ENCODE measurements at regions not wholly inside any gene's neighbourhood (a gene's known extent, or its start where the extent isn't known, plus 50 kb on each side); places are given as distances from the start of the nearest gene placed in this dataset.

DNA sequence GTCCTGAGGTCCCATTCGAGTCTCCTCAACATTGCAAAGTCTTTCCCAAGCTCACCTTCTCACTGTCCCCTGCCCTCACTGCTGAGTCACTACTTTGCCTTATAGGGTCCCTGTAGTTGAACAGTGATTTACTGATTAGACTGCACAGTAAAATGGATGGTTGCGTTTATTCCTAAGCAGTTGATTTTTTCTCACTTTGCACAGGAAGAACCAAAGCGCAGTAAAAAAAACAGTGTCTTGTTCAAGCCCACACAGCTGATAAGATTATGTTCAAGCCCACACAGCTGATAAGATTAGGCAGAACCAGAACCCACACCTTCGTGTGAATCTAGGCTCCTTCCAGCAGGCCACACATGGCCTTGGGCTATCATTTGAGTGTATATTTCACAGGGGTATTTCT lies 215.3 kb upstream of the COPS8 start:
- no peak overlapping the region for H3K27ac Mint-ChIP-seq
- peaks cover 9% of the 10 kb centered on the region for H3K27me3 Mint-ChIP-seq
- H3K36me3 Mint-ChIP-seq, result no peaks in the 10 kb centered on the region
- peaks cover 3% of the 10 kb centered on the region for H3K4me1 Mint-ChIP-seq
- no peaks in the 10 kb centered on the region for H3K9me3 Mint-ChIP-seq
- no peak overlapping the region for H3K4me3 Mint-ChIP-seq
- no peak for DNase-seq

DNA sequence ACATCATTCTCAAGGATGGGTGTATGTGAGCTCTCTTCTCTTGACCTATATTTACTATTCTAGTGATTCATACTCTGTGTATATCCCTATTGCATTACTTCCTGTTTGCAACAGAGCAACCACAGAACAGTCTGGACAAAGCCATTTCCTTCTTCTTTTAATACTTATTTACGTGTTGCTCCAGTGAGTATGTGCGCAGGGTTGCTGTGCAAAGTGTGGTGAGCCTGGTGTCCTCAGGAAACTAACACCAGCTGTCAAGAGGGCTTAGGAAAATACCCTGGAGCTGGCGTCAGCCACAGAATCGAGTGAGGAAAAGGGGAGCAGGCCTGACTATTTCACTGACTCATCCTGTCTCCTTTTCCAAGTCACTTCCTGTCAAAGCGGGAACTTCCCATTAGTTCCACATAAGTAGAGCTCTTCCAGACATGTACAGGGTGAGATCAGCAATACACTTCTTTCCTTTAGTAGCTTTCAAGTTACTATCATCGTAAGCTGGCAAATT lies 214.1 kb upstream of the COPS8 start:
- Mint-ChIP-seq H3K4me3 (no peak overlapping the region), H3K4me1 (peaks cover 3% of the 10 kb centered on the region), H3K9me3 (no peaks in the 10 kb centered on the region), H3K27me3 (peaks cover 13% of the 10 kb centered on the region), H3K27ac (no peak overlapping the region), H3K36me3 (no peaks in the 10 kb centered on the region)
- DNase-seq, result no peak

DNA sequence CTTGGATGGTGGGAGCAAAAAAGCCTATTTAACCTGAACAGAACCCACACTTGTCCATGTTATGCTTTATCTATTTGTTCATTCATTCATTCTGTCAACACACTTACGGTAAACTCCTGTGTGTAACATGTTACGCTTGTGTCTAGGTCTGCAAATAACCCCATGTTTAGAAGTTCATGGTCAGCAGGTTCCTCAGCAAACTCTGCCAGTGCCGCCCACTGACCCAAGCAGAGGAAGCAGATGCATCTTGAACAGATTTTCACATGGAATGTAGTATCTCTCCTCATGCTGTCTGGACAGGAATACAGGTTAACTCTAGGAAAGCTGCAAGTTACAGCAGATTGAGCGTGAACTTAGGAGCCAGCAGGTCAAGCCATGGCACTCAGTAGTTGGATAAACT lies 213.7 kb upstream of the COPS8 start:
- DNase-seq, result no peak
- no peaks in the 10 kb centered on the region for H3K9me3 Mint-ChIP-seq
- H3K27me3 Mint-ChIP-seq, result peaks cover 13% of the 10 kb centered on the region
- no peak overlapping the region for H3K27ac Mint-ChIP-seq
- H3K4me1 Mint-ChIP-seq, result peaks cover 3% of the 10 kb centered on the region
- no peaks in the 10 kb centered on the region for H3K36me3 Mint-ChIP-seq
- H3K4me3 Mint-ChIP-seq, result no peak overlapping the region

DNA sequence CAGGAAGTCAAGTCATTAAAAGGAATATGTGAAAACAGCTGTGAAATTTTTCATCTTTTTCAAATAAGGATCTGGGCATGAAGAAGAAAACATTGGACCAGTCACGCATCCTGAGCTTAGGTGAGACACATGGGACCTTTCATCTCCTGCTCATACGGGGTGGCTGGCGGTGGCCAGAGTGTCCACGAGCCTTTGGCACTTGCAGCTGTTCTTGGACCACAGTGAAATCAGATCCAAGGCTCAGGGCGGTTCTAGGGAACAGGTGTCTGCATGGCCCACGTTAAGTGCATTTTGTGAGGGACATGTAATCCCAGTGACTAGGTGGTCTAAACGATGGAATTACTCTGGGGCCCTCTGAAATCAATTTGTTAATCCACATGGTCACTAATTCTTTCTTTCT lies 212.7 kb upstream of the COPS8 start:
- no peaks in the 10 kb centered on the region for H3K36me3 Mint-ChIP-seq
- H3K9me3 Mint-ChIP-seq, result no peaks in the 10 kb centered on the region
- H3K27me3 Mint-ChIP-seq, result peaks cover 13% of the 10 kb centered on the region
- H3K27ac Mint-ChIP-seq, result no peak overlapping the region
- DNase-seq, result no peak
- H3K4me1 Mint-ChIP-seq, result peaks cover 3% of the 10 kb centered on the region
- H3K4me3 Mint-ChIP-seq, result no peak overlapping the region

DNA sequence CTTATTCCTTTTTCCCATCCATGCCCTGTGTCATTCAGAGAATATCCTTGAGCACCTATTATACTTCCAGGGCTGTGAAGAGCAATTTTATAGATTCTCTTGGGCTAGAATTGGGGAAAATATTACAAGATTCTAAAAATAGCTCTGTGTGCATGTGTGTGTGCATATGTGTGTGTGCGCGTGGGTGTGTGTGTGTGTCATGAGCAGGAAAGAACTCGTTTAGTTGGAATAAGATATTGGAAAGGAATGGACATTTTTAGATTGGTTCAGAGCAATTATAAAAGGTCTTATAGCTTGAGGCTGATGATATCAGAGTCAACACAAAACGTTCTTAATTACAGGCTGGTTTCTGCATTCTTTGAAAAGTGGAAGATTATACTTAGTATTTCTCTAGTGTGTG lies 212.1 kb upstream of the COPS8 start:
- Mint-ChIP-seq H3K9me3 (no peaks in the 10 kb centered on the region), H3K4me1 (peaks cover 3% of the 10 kb centered on the region), H3K36me3 (no peaks in the 10 kb centered on the region), H3K4me3 (no peak overlapping the region), H3K27ac (no peak overlapping the region), H3K27me3 (peaks cover 13% of the 10 kb centered on the region)
- no peak for DNase-seq

DNA sequence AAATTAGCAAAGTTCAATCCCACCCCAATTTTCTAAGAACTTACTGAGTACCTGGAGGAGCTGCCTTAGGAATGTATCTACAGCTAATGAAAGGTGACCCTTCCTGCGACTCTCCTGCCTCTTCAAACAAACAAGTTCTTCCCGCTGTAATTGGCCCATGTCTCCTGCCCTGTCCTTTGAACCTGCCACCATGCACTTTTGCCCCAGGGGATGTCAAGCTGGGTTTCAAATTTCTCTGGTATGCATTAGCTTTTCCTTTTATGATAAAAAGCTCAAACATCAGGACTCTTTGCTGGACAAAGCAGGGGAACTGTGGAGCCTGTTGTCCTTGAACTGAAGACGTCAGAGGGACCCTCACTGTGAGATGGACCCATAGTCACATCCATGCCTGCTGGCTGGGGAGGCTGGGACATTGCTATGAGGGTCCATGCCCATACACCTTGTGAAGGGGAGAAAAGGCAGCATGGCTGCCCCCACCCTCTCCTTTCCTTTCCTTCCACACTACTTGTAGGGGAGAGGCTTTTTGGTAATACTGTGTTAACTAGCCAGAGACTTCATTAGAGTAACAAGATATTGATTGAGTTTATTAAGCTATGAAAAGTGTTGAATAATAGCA lies 210.7 kb upstream of the COPS8 start:
- DNase-seq, result no peak
- no peaks in the 10 kb centered on the region for H3K36me3 Mint-ChIP-seq
- H3K27me3 Mint-ChIP-seq, result peaks cover 11% of the 10 kb centered on the region
- H3K9me3 Mint-ChIP-seq, result no peaks in the 10 kb centered on the region
- no peak overlapping the region for H3K27ac Mint-ChIP-seq
- H3K4me1 Mint-ChIP-seq, result peaks cover 3% of the 10 kb centered on the region
- H3K4me3 Mint-ChIP-seq, result no peak overlapping the region

DNA sequence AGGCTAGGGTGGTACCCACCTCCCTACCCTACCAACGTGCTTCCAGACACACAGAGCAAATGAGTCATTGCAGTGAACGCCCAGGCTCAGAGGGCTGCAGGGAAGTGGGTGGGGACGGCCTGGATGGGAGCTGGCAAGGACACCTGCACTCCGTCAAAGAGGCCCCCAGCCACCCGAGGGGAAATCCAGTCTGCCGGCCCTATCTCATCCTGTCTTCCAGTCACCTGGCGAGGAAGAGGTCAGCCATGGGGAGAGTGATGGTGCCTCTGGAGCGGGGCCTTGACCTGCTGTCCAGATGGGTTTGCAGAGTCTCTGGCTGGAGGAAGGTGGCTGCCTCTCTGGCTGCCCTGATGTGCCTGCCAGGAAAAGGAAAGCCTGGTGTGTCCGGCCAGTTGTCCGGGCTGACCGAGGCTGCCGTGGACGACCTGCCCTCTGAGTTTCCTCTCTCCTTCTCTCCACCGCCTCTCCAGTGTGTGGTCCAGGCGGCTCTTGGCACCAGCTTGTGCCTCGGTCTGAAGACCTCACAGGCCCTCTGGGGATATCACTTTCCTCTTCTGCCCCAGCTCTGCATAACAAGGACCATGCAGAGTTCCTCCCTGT lies 209.7 kb upstream of the COPS8 start:
- Mint-ChIP-seq H3K36me3 (no peaks in the 10 kb centered on the region), H3K4me1 (peaks cover 3% of the 10 kb centered on the region), H3K4me3 (no peak overlapping the region), H3K27ac (no peak overlapping the region), H3K27me3 (peaks cover 11% of the 10 kb centered on the region), H3K9me3 (no peaks in the 10 kb centered on the region)
- DNase-seq, result no peak

DNA sequence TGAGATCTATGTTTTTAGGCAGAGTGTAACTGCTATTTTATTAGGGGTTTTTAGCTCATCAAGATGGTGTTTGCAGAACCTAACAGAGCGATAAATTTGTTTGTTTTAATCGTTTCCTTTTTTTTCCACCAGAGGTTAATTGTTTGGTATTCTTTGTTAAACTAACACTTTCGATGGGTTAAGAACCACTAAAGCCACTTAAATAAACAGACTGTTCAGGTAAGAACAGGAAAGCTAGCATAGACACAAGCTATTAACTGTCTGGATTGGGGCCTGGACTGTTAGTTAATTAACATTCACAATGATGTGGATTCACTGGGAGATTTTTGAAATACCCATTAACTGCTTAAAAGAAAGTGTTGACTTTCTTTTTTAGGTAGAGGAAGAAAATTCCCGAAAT lies 209.0 kb upstream of the COPS8 start:
- Mint-ChIP-seq H3K27me3 (peaks cover 11% of the 10 kb centered on the region), H3K27ac (no peak overlapping the region), H3K9me3 (no peaks in the 10 kb centered on the region), H3K4me3 (no peak overlapping the region), H3K36me3 (no peaks in the 10 kb centered on the region), H3K4me1 (peaks cover under 1% of the 10 kb centered on the region)
- DNase-seq, result no peak

DNA sequence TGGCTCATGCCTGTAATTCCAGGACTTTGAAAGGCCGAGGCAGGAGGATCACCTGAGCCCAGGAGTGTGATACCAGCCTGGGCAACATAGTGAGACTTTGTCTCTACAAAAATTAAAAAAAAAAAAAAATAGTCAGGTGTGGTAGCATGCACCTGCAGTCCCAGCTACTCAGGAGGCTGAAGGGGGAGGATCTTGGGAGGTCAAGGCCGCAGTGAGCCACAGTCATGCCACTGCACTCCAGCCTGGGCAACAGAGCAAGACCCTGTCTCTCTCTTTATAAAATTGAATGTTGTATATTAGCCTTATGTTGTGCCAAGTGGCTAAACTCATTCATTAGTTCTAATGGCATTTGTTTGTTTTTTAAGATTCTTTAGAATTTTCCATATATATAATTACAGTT lies 207.7 kb upstream of the COPS8 start:
- no peaks in the 10 kb centered on the region for H3K36me3 Mint-ChIP-seq
- H3K27ac Mint-ChIP-seq, result no peak overlapping the region
- H3K4me1 Mint-ChIP-seq, result no peaks in the 10 kb centered on the region
- no peak for DNase-seq
- peaks cover 15% of the 10 kb centered on the region for H3K27me3 Mint-ChIP-seq
- no peaks in the 10 kb centered on the region for H3K9me3 Mint-ChIP-seq
- no peak overlapping the region for H3K4me3 Mint-ChIP-seq

DNA sequence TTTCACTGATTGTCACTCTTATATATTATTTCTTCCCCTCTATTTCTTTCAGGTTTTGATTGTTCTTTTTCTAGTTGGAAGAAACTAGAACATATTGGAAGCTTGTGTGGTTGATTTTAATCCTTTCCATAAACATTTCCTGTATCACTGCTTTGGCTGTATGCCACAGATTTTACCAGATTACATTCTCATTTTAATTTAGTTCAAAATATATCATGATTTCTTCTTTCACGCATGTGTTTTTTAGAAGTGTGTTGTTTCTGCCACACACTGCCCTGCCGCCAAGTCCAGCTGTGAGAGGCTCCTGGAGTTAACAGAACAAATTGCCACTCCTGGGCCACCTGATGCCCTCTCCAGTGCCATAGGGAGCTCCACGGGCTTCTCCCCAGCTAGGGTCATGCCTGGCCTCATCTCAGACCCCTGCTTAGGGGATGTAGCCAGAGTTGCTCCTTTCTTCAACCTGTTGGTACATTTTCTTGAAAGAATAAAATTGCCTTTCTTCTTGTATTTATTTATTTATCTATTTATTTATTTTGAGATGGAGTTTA lies 206.2 kb upstream of the COPS8 start:
- Mint-ChIP-seq H3K4me1 (no peaks in the 10 kb centered on the region), H3K27ac (no peak overlapping the region), H3K9me3 (no peaks in the 10 kb centered on the region), H3K4me3 (no peak overlapping the region), H3K36me3 (no peaks in the 10 kb centered on the region), H3K27me3 (peaks cover 15% of the 10 kb centered on the region)
- DNase-seq, result no peak

DNA sequence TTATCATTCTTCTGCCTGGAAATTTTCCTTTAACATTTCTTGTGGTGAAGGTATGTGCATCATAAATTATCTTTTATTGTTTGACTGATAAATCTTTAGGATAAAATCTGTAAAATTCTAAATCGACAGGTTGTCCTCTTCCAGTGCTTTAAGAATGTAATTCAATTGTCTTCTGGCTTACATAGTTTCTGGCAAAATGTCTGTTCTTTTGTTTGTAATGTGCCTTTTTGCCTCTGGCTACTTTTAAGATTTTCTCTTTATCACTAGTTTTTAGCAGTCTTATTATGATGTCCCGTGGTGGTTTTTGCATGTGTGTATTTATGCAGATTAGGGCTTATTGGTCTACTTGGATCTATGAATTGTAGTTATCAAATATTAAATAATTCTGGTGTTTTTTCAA lies 203.6 kb upstream of the COPS8 start:
- Mint-ChIP-seq H3K27me3 (peaks cover 6% of the 10 kb centered on the region), H3K36me3 (no peaks in the 10 kb centered on the region), H3K27ac (no peak overlapping the region), H3K4me3 (no peak overlapping the region), H3K9me3 (no peaks in the 10 kb centered on the region), H3K4me1 (no peaks in the 10 kb centered on the region)
- no peak for DNase-seq

DNA sequence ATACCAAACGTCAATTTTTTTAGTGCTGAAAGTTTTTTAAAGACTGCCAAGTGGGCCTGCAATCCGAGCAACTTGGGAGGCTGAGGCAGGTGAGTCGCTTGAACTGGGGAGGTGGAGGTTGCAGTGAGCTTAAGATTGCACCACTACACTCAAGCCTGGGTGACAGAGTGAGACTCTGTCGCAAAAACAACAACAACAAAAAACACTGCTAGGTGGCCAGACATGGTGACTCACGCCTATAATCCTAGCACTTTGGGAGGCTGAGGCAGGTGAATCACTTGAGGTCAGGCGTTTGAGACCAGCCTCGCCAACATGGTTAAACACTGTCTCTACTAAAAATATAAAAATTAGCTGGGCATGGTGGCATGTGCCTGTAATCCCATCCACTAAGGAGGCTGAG lies 202.8 kb upstream of the COPS8 start:
- Mint-ChIP-seq H3K27ac (no peak overlapping the region), H3K4me3 (no peak overlapping the region), H3K4me1 (no peaks in the 10 kb centered on the region), H3K27me3 (peaks cover 6% of the 10 kb centered on the region), H3K36me3 (no peaks in the 10 kb centered on the region), H3K9me3 (no peaks in the 10 kb centered on the region)
- DNase-seq, result no peak

DNA sequence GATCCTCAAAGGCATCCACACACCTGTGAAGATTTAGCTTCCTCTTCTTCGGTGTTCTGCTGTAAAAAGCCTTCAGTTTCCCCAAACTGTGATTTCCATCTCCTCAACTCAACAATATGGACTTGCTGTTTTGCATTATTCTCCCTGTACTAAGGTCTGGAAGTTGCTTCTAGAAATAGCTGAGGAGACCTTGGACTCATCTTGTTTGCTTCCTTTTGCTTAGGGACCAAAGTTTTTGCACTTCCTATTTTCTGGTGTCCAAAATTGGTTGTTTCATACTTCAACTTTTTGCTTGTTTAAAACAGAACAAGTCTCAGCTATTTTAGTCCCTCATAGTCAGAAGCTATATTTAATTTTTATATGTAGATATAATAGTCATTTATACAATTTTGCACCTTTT lies 201.9 kb upstream of the COPS8 start:
- Mint-ChIP-seq H3K4me3 (no peak overlapping the region), H3K27ac (no peak overlapping the region), H3K27me3 (peaks cover 7% of the 10 kb centered on the region), H3K4me1 (no peaks in the 10 kb centered on the region), H3K36me3 (no peaks in the 10 kb centered on the region), H3K9me3 (no peaks in the 10 kb centered on the region)
- no peak for DNase-seq

DNA sequence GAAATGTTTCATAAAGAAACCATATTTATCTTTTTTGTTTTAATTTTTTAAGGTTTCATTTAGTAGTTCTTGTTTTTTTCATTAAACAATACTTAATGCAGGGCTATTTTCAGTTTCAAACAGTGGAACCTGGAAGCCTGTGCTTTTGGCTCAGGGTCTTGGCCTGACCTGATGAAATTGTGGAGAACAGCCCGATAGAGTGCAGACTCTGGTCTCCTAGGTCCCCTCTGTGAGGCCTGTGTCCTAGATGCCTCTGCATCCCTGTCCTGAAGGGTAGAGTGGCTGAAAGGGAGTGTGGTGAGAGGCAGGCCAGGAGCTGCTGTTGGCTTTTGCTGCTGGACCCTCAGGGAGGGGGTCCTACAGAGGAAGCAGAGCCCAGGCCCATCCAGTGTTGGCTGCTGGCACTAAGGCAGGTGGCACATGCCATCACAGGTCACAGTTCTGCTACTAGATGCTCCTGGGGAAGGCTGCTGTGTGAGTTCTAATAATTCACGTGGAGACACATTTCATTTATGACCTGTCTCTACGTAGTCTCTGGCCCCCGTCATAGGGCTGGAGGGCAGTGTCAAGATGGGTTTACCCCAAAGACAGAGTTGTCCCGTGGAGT lies 201.0 kb upstream of the COPS8 start:
- Mint-ChIP-seq H3K36me3 (no peaks in the 10 kb centered on the region), H3K4me3 (no peak overlapping the region), H3K27me3 (peaks cover 10% of the 10 kb centered on the region), H3K9me3 (no peaks in the 10 kb centered on the region), H3K27ac (no peak overlapping the region), H3K4me1 (no peaks in the 10 kb centered on the region)
- no peak for DNase-seq

DNA sequence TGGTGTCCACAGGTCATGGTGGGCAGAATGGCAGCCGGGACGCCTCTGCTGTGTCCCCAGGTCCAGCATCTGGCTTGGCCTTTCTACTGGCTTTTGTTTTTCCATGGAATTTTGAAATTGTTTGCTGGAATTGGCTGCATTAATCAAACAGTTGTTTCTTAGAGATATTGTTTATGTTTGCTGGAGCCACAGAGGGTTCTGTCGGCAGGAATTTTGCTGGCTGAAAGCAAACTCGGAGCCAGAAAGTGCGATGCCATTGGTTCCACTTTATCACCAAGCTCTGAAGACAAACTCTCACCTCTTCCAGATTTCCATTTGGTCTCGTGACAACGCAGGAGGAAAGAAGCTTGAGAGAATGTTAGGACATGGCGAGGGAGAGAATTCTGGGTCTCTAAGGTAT lies 199.2 kb upstream of the COPS8 start:
- no peaks in the 10 kb centered on the region for H3K36me3 Mint-ChIP-seq
- no peaks in the 10 kb centered on the region for H3K9me3 Mint-ChIP-seq
- no peaks in the 10 kb centered on the region for H3K4me1 Mint-ChIP-seq
- H3K27me3 Mint-ChIP-seq, result peaks cover 10% of the 10 kb centered on the region
- H3K4me3 Mint-ChIP-seq, result no peak overlapping the region
- DNase-seq, result no peak
- H3K27ac Mint-ChIP-seq, result no peak overlapping the region

DNA sequence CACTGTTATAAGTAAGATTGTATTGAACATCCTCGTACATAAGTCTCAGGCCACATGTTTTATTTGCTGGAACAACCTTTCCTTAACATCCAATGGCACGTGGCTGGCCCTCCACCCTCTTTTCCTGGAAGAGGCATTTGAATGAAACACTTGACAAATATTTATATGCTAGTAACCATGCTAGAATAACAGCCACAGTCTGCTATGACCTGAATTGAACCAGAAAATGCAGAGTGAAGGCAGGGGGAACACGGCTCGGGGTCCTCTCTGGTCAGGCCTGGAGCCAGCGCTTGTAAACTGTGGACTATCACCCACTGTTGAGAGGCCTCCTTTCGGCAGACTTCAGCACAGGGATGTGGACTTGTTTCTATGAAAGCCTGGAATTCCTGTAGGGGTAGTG lies 198.2 kb upstream of the COPS8 start:
- no peak overlapping the region for H3K4me3 Mint-ChIP-seq

More for the DNA sequence above, 198.2 kb upstream of the COPS8 start:
- Mint-ChIP-seq H3K36me3 (no peaks in the 10 kb centered on the region), H3K27ac (no peak overlapping the region), H3K27me3 (peaks cover 7% of the 10 kb centered on the region), H3K4me1 (no peaks in the 10 kb centered on the region), H3K9me3 (no peaks in the 10 kb centered on the region)
- DNase-seq, result no peak
